Bronchial epithelial cell (primary cell): ENCODE measurements at regions not wholly inside any gene's neighbourhood (a gene's known extent, or its start where the extent isn't known, plus 50 kb on each side); places are given as distances from the start of the nearest gene placed in this dataset.

ENCODE experiments used
- DNase-seq: peaks from one replicate; pipeline ENCODE4 v3.0.0-alpha.2; 2010; ENCODE audit warnings: low read depth
- FAIRE-seq: peaks from 2 replicates; lab custom pipeline; 2011; peaks lifted over from hg19 to GRCh38; lab: Jason Lieb, UNC
- H3K27me3 ChIP-seq: 2 replicates; pipeline ENCODE4 v1.5.1; 2011; ENCODE audit warnings: low read length; ENCODE audit not compliant: control insufficient read depth, insufficient read depth
- H3K36me3 ChIP-seq: 2 replicates; pipeline ENCODE4 v1.5.1; 2011; ENCODE audit warnings: low read length; ENCODE audit not compliant: control insufficient read depth, insufficient read depth
- H3K4me3 ChIP-seq: 2 replicates; pipeline ENCODE4 v1.5.1; 2011; ENCODE audit warnings: mild to moderate bottlenecking, low read depth, low read length, control low read depth
- TF ChIP-seq, protein P1 (sequence below): IDR thresholded peaks from 2 replicates; pipeline ENCODE4 v1.5.1; 2011; ENCODE audit warnings: mild to moderate bottlenecking, moderate library complexity, low read length, control low read depth, inconsistent platforms; ENCODE audit not compliant: insufficient read depth, severe bottlenecking

DNA sequence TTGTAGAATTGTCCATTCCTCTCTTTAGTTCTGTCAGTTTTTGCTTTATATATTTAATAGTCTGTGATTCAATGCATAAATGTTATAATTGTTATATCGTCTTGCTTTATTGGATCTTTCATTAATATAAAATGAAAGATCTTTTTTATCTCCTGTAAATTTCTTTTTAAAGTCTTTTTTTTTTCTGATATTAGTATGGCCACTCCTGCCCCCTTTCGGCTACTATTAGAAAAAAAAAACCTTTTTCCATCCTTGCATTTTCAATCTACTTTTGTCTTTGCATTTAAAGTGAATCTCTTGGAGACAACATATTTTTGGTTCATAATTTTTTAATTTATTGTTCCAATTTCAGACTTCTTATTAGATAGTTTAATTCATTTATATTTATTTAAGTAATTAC is 677.4 kb upstream of the NDST4 start:
- Histone ChIP-seq H3K36me3 (no peaks in the 10 kb centered on the region), H3K4me3 (no peak overlapping the region), H3K27me3 (no peaks in the 10 kb centered on the region)
- FAIRE-seq (no peak), DNase-seq (no peak)
- TF ChIP-seq, protein P1, sequence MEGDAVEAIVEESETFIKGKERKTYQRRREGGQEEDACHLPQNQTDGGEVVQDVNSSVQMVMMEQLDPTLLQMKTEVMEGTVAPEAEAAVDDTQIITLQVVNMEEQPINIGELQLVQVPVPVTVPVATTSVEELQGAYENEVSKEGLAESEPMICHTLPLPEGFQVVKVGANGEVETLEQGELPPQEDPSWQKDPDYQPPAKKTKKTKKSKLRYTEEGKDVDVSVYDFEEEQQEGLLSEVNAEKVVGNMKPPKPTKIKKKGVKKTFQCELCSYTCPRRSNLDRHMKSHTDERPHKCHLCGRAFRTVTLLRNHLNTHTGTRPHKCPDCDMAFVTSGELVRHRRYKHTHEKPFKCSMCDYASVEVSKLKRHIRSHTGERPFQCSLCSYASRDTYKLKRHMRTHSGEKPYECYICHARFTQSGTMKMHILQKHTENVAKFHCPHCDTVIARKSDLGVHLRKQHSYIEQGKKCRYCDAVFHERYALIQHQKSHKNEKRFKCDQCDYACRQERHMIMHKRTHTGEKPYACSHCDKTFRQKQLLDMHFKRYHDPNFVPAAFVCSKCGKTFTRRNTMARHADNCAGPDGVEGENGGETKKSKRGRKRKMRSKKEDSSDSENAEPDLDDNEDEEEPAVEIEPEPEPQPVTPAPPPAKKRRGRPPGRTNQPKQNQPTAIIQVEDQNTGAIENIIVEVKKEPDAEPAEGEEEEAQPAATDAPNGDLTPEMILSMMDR: no peak

DNA sequence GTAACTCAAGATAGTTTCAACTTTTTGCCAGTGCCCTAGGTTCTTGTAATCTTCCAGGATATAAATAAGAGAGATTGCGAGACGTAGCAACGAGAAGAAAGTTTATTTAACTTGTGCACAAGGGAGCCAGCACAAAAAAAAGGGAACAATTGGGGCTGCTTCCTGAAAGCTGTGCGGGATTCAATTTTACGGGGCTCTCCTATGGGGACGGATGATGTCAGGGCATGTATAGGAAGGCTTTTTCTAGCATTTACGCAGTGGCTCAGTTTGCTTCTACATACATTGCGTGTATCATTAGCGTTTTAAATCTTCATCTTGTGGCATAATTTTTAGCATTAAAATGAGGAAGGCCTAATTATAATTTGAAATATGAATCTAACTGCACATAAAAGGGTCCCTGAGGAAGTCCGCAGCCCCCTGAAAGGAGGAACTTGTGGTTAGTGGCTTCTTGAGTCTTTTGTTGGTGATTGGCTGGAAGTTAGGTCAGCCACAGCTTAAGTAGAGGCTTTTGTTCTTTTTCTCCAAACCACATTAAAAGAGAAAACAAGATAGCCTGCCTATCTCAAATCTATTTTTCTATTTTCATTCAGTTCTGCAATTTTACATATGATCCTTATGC is 668.2 kb upstream of the NDST4 start:
- no peak for FAIRE-seq
- H3K36me3 ChIP-seq: no peaks in the 10 kb centered on the region

GRCh38 chr4:115780835-115781234 is 667.4 kb upstream of the NDST4 start:
- no peak for DNase-seq
- TF ChIP-seq, protein P1: no peak
- H3K36me3 ChIP-seq: no peaks in the 10 kb centered on the region
- no peak overlapping the region for H3K4me3 ChIP-seq
- FAIRE-seq: no peak
- H3K27me3 ChIP-seq: no peaks in the 10 kb centered on the region

More for the DNA sequence above, 668.2 kb upstream of the NDST4 start:
- Histone ChIP-seq H3K4me3 (no peak overlapping the region), H3K27me3 (no peaks in the 10 kb centered on the region)
- DNase-seq: no peak
- TF ChIP-seq, protein P1: no peak

DNA sequence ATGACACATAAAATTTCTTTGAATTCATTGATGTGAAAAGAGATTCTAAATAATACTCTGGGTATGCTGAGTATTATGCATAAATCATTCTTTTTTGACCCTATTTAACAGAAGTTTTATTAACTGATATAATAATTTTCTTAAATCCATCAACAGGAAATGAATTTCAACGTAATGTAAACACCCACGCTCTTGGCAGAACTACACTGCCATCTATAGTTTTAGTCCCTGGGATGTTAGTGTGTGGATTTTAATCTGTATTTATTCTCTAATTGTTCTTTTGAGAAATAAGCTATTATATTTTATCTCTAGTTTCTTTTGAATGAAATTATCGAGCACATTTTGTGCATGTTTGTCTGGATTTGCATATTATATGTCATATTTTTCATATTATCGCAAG is 666.8 kb upstream of the NDST4 start:
- Histone ChIP-seq H3K27me3 (no peaks in the 10 kb centered on the region), H3K4me3 (no peak overlapping the region), H3K36me3 (no peaks in the 10 kb centered on the region)
- TF ChIP-seq, protein P1: no peak
- FAIRE-seq (no peak), DNase-seq (no peak)

- DNase-seq: no peak
- no peak for FAIRE-seq
- no peaks in the 10 kb centered on the region for H3K27me3 ChIP-seq
- no peaks in the 10 kb centered on the region for H3K36me3 ChIP-seq
- H3K4me3 ChIP-seq: no peak overlapping the region
- TF ChIP-seq, protein P1: no peak
Observed at GRCh38 chr4:115770046-115770543, 656.7 kb upstream of the NDST4 start.

GRCh38 chr4:115769396-115769795 is 656.0 kb upstream of the NDST4 start:
- TF ChIP-seq, protein P1: no peak
- Histone ChIP-seq H3K36me3 (no peaks in the 10 kb centered on the region), H3K27me3 (no peaks in the 10 kb centered on the region), H3K4me3 (no peak overlapping the region)
- FAIRE-seq (no peak), DNase-seq (no peak)
